Karpas-422 (cell line): ENCODE measurements at regions not wholly inside any gene's neighbourhood (a gene's known extent, or its start where the extent isn't known, plus 50 kb on each side); places are given as distances from the start of the nearest gene placed in this dataset.
"Not testable (repeated sequence)": the region's sequence is repeated elsewhere in the genome, so short reads cannot be mapped to it uniquely, and the experiment has no call there.

ENCODE experiments used
- DNase-seq: peaks from one replicate; pipeline ENCODE4 v3.0.0-alpha.2; 2015
- H2AFZ ChIP-seq: fragments of 200-600 bp; sonication (generic); 2 replicates; pipeline ENCODE4 v1.6.1; 2014; ENCODE audit warnings: antibody characterized with exemption, low read length, mixed read lengths
- H3K27ac ChIP-seq: fragments of 200-600 bp; sonication (generic); 2 replicates; pipeline ENCODE4 v1.5.1; 2014; ENCODE audit warnings: mild to moderate bottlenecking, low read length, moderate library complexity
- H3K27me3 ChIP-seq: fragments of 200-600 bp; sonication (generic); 2 replicates; pipeline ENCODE4 v1.6.1; 2014; ENCODE audit warnings: low read length, mixed read lengths
- H3K36me3 ChIP-seq: fragments of 200-600 bp; sonication (generic); 2 replicates; pipeline ENCODE4 v1.6.1; 2014; ENCODE audit warnings: low read length, mixed read lengths; ENCODE audit not compliant: insufficient read depth
- H3K4me1 ChIP-seq: fragments of 200-600 bp; sonication (generic); 2 replicates; pipeline ENCODE4 v1.6.1; 2014; ENCODE audit warnings: mild to moderate bottlenecking, low read length, mixed read lengths
- H3K4me2 ChIP-seq: fragments of 200-600 bp; sonication (generic); 2 replicates; pipeline ENCODE4 v1.6.1; 2014; ENCODE audit warnings: low read length, low read depth, mild to moderate bottlenecking; ENCODE audit not compliant: poor library complexity, severe bottlenecking
- H3K4me3 ChIP-seq: fragments of 200-600 bp; sonication (generic); 2 replicates; pipeline ENCODE4 v1.5.1; 2014; ENCODE audit warnings: mild to moderate bottlenecking, antibody characterized with exemption, low read length, mixed read lengths
- H3K79me2 ChIP-seq: fragments of 200-600 bp; sonication (generic); 2 replicates; pipeline ENCODE4 v1.6.1; 2014; ENCODE audit warnings: mild to moderate bottlenecking, low read length, mixed read lengths
- H3K9ac ChIP-seq: fragments of 200-600 bp; sonication (generic); 2 replicates; pipeline ENCODE4 v1.6.0; 2014; ENCODE audit warnings: low read length
- H3K9me2 ChIP-seq: fragments of 200-600 bp; sonication (generic), shearing (Covaris generic); replicated peaks from 2 replicates; pipeline ENCODE4 v1.6.0; 2014; ENCODE audit warnings: mild to moderate bottlenecking, low read length, moderate library complexity; ENCODE audit not compliant: insufficient read depth
- H3K9me3 ChIP-seq: fragments of 300-700, 200-600 bp; sonication (generic); 2 replicates; pipeline ENCODE4 v1.6.1; 2014; ENCODE audit warnings: low read length, mixed read lengths
- H4K20me1 ChIP-seq: fragments of 200-600 bp; sonication (generic); 2 replicates; pipeline ENCODE4 v1.6.1; 2014; ENCODE audit warnings: mild to moderate bottlenecking, antibody characterized with exemption, low read length, low read depth; ENCODE audit not compliant: insufficient read depth

DNA sequence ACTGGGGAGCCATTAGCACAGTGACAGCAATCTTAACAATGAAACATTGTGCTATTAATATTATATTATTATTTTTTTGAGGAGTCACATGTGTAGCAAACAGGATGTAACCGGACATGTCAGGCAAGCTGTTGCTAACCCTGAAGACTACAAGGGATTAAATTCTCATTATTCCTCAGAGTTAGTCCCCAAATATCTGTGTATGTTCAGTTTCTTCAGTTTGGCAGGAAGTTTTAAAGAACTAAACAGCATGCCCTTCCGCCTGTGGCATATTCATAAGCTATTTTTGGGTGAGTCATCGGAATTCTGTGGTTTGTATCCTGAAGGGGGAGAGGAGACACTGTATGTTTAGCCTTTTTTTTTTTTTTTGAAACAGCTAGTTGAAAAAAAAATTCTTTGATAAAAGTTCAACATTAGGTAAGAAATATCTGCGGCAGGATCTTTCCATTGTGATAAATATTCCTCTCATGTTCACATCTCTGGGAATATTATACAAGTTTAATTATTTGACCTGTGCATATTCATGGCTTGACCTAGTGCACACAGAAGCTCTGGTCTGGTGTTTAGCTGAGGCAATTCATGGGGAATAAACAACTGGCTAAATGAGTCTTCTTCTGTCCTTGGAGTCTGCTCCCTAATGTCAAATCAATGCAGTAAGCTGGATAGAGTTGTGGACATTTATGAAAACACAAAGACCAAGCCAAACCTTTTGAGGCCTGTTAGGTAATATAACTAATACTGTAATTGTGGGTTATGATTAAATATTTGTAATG lies 202.7 kb upstream of the CDKN2B start:
- no peak overlapping the region for H3K9ac ChIP-seq
- no peaks in the 10 kb centered on the region for H3K79me2 ChIP-seq
- H3K27ac ChIP-seq: no peak overlapping the region
- no peaks in the 10 kb centered on the region for H3K36me3 ChIP-seq
- H4K20me1 ChIP-seq: no peaks in the 10 kb centered on the region
- no peak overlapping the region for H3K4me2 ChIP-seq
- no peaks in the 10 kb centered on the region for H3K9me2 ChIP-seq
- no peaks in the 10 kb centered on the region for H3K27me3 ChIP-seq
- H2AFZ ChIP-seq: no peak overlapping the region
- no peaks in the 10 kb centered on the region for H3K9me3 ChIP-seq
- H3K4me1 ChIP-seq: no peaks in the 10 kb centered on the region; the same call in 1 of the 2 replicates
- no peak overlapping the region for H3K4me3 ChIP-seq
- no peak for DNase-seq

DNA sequence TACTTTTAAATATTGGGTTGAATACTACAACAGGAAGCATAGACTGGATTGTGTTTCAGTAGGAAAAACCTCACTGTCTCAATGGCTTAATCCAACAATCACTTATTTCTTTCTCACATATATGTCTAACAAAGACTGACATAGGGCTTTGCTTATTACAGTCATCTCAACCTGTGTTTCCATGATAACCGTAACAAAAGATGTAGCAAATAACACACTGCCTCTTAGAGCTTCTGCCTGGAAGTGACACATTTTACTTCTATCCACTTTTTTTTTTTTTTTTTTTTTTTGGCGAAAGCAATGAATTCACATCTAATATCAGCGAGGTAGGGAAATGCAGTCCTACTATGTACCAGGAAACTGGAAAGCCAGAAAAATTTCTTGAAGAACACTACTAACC lies 204.9 kb upstream of the CDKN2B start:
- H3K4me3 ChIP-seq: no peak overlapping the region
- H4K20me1 ChIP-seq: no peaks in the 10 kb centered on the region

DNA sequence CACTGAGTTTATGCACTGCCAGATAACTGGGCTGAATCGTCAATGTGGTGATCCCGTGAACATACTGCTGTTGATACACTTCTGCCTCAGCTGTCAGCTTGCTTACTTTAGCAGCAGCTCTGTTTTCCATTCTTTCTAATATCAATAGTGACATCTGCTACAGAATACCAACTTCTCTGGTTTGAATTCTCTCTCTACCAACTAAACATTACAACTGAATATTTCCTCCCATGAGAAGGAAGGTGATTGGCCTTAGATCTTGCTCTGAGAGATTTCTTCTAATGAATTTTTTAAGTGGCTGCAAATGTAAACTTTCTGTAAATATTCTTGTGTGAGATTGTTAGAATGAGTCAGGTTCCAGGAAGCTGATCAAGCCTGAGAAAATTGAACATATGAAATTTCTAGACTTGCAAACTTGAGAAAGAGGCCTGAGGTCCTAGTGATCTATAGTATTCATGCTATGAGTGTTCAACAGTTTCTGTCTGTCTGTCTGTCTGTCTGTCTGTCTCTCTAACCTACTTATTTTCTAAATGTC lies 205.5 kb upstream of the CDKN2B start:
- Histone ChIP-seq H3K4me3 (no peak overlapping the region), H2AFZ (no peak overlapping the region), H3K4me2 (no peak overlapping the region)

More for the DNA sequence above, 204.9 kb upstream of the CDKN2B start:
- Histone ChIP-seq H3K27ac (no peak overlapping the region), H3K79me2 (no peaks in the 10 kb centered on the region), H3K9ac (no peak overlapping the region), H3K9me3 (no peaks in the 10 kb centered on the region), H3K4me1 (no peaks in the 10 kb centered on the region), H3K36me3 (no peaks in the 10 kb centered on the region), H3K4me2 (no peak overlapping the region), H3K9me2 (no peaks in the 10 kb centered on the region), H3K27me3 (no peaks in the 10 kb centered on the region), H2AFZ (no peak overlapping the region)
- DNase-seq: no peak

DNA sequence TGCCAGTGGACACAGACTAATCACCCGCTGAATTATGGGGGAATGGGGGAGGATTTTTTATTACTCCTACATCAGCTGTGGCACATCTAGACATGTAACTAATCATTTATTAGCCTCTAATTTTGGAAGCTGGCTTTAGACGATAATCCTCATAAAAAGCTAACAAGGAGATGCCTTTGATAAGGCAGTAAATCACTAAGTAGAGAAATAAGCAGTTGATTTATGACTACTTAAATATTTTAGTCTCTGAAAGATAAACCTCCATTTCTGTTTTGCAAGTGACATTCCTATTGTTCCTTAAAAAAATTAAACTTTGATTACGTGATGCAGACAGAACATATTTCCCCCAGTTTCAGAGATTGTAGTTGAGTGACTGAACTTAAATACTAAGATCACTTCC lies 206.4 kb upstream of the CDKN2B start:
- H3K9ac ChIP-seq: no peak overlapping the region
- no peak for DNase-seq
- H2AFZ ChIP-seq: no peak overlapping the region
- H3K27ac ChIP-seq: no peak overlapping the region
- no peaks in the 10 kb centered on the region for H3K4me1 ChIP-seq
- H3K27me3 ChIP-seq: no peaks in the 10 kb centered on the region
- H3K4me2 ChIP-seq: no peak overlapping the region
- no peaks in the 10 kb centered on the region for H3K36me3 ChIP-seq
- H3K79me2 ChIP-seq: no peaks in the 10 kb centered on the region
- H3K9me3 ChIP-seq: no peaks in the 10 kb centered on the region
- no peaks in the 10 kb centered on the region for H4K20me1 ChIP-seq
- no peak overlapping the region for H3K4me3 ChIP-seq
- no peaks in the 10 kb centered on the region for H3K9me2 ChIP-seq

More for the DNA sequence above, 205.5 kb upstream of the CDKN2B start:
- no peak overlapping the region for H3K9ac ChIP-seq
- H3K36me3 ChIP-seq: no peaks in the 10 kb centered on the region
- H4K20me1 ChIP-seq: no peaks in the 10 kb centered on the region
- H3K9me2 ChIP-seq: no peaks in the 10 kb centered on the region
- H3K27ac ChIP-seq: no peak overlapping the region
- no peaks in the 10 kb centered on the region for H3K79me2 ChIP-seq
- no peak for DNase-seq
- no peaks in the 10 kb centered on the region for H3K27me3 ChIP-seq
- no peaks in the 10 kb centered on the region for H3K9me3 ChIP-seq
- no peaks in the 10 kb centered on the region for H3K4me1 ChIP-seq

DNA sequence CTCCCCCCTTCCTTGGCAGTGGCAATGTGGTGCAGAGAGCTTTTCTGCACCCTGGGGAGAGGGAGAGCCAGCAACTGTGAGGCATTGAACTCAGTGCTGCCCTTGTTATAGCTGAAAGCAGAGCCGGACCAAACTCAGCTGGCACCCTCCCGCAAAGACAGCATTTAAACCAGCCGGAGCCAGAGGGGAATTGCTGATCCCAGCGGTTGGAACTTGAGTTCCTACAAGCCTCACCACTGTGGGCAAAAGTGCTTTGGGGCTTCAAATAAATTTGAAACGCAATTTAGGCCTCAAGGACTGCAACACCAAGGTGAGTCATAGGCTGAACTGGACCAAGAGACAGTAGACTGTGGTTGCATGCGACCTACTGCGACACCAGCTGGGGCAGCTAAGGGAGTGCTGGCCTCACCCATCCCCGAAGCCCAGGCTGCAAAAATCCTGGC lies 207.6 kb upstream of the CDKN2B start:
- H3K27ac ChIP-seq: no peak overlapping the region
- no peaks in the 10 kb centered on the region for H3K27me3 ChIP-seq
- H3K9ac ChIP-seq: no peak overlapping the region
- no peaks in the 10 kb centered on the region for H3K36me3 ChIP-seq
- no peaks in the 10 kb centered on the region for H3K79me2 ChIP-seq
- no peaks in the 10 kb centered on the region for H3K9me3 ChIP-seq
- H3K4me1 ChIP-seq: no peaks in the 10 kb centered on the region
- no peak overlapping the region for H3K4me3 ChIP-seq
- H3K9me2 ChIP-seq: no peaks in the 10 kb centered on the region
- no peak overlapping the region for H3K4me2 ChIP-seq
- H4K20me1 ChIP-seq: no peaks in the 10 kb centered on the region
- H2AFZ ChIP-seq: no peak overlapping the region
- DNase-seq: no peak

DNA sequence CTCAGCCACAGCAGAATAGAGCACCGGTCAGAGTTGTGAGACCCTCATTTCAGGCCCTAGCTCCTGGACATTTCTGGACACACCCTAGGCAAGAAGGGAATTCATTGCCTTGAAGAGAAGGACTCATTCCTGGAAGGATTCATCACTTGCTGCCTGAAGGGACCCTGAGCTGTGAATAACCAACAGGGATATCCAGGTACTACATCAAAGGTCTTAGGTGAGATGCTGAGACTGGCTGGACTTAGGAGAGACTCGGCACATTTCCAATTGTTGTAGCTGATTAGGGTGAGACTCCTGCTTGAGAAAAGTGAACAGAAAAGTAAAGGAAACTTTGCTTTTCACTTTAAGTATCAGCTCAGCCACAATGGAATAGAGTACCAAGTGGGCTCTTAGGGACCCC lies 208.1 kb upstream of the CDKN2B start:
- Histone ChIP-seq H2AFZ (no peak overlapping the region), H3K4me1 (no peaks in the 10 kb centered on the region), H3K4me2 (no peak overlapping the region), H3K9me2 (no peaks in the 10 kb centered on the region), H3K9me3 (no peaks in the 10 kb centered on the region), H4K20me1 (no peaks in the 10 kb centered on the region), H3K4me3 (no peak overlapping the region), H3K36me3 (no peaks in the 10 kb centered on the region), H3K27me3 (no peaks in the 10 kb centered on the region), H3K9ac (no peak overlapping the region), H3K27ac (no peak overlapping the region), H3K79me2 (no peaks in the 10 kb centered on the region)
- no peak for DNase-seq

DNA sequence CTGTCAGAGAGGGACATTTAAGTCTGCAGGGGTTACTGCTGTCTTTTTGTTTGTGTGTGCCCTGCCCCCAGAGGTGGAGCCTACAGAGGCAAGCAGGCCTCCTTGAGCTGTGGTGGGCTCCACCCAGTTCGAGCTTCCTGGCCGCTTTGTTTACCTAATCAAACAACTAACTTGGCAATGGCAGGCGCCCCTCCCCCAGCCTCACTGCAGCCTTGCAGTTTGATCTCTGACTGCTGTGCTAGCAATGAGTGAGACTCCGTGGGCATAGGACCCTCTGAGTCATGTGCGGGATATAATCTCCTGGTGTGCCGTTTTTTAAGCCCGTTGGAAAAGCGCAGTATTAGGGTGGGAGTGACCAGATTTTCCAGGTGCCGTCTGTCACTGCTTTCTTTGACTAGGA lies 216.8 kb upstream of the CDKN2B start:
- not testable (repeated sequence) for H3K4me2 ChIP-seq, H3K9me3 ChIP-seq, H2AFZ ChIP-seq, H3K36me3 ChIP-seq, H3K27ac ChIP-seq, H3K4me1 ChIP-seq, H3K27me3 ChIP-seq, H3K79me2 ChIP-seq, DNase-seq, H3K9ac ChIP-seq, H3K4me3 ChIP-seq, H4K20me1 ChIP-seq, H3K9me2 ChIP-seq

DNA sequence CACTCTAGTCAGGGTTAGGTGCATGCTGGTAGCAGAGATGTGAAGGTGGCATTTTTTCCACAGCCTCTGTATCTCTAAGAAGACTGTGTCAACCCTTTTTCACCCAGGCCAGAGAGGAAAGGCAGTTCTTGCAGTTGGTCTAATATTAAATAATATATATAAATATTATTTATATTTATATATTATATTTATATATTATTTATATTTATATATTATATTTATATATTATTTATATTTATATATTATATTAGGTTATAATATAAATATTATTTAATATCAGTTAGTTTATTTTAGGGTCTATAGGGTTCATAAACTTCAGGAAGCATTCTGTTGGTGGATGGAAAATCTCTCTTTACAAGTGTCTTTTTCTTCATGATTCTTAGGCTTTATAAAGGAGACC lies 218.6 kb upstream of the DMRTA1 start:
- no peak overlapping the region for H3K9ac ChIP-seq
- no peaks in the 10 kb centered on the region for H3K9me2 ChIP-seq
- peak; percentile 23 for DNase-seq
- H3K27ac ChIP-seq: no peak overlapping the region
- no peak overlapping the region for H2AFZ ChIP-seq
- no peaks in the 10 kb centered on the region for H3K27me3 ChIP-seq
- no peaks in the 10 kb centered on the region for H3K36me3 ChIP-seq
- no peak overlapping the region for H3K4me3 ChIP-seq
- no peaks in the 10 kb centered on the region for H3K79me2 ChIP-seq
- no peaks in the 10 kb centered on the region for H4K20me1 ChIP-seq
- no peak overlapping the region for H3K4me2 ChIP-seq
- H3K9me3 ChIP-seq: peaks cover 5% of the 10 kb centered on the region; the same call in 1 of the 2 replicates
- no peaks in the 10 kb centered on the region for H3K4me1 ChIP-seq
